Type B pancreatic cell (in vitro differentiated cells): ENCODE measurements at regions not wholly inside any gene's neighbourhood (a gene's known extent, or its start where the extent isn't known, plus 50 kb on each side); places are given as distances from the start of the nearest gene placed in this dataset.

ENCODE experiments used
- DNase-seq: peaks from one replicate; pipeline ENCODE4 v3.0.0; 2021; ENCODE audit warnings: mixed read lengths; ENCODE audit not compliant: unreplicated experiment; ENCODE audit errors: extremely low spot score
- H3K27ac Mint-ChIP-seq: 2 replicates; pipeline ENCODE4 v1.8.0; 2021; ENCODE audit warnings: mild to moderate bottlenecking, mixed read lengths
- H3K27me3 Mint-ChIP-seq: 2 replicates; pipeline ENCODE4 v1.8.0; 2021; ENCODE audit warnings: mixed read lengths
- H3K36me3 Mint-ChIP-seq: 2 replicates; pipeline ENCODE4 v1.8.0; 2021; ENCODE audit warnings: mixed read lengths
- H3K4me1 Mint-ChIP-seq: one replicate; pipeline ENCODE4 v1.8.0; 2021; ENCODE audit warnings: mixed read lengths; ENCODE audit not compliant: unreplicated experiment
- H3K4me3 Mint-ChIP-seq: 2 replicates; pipeline ENCODE4 v1.8.0; 2021; ENCODE audit warnings: mild to moderate bottlenecking, mixed read lengths
- H3K9me3 Mint-ChIP-seq: 2 replicates; pipeline ENCODE4 v1.8.0; 2021; ENCODE audit warnings: mixed read lengths
- CTCF ChIP-seq: fragments of 200-600 bp; sonication (generic); conservative IDR thresholded peaks from 2 replicates; pipeline ENCODE4 v1.5.0; 2021; ENCODE audit warnings: antibody characterized with exemption, mild to moderate bottlenecking

GRCh38 chr16:54454616-54455015 lies 168.0 kb upstream of the IRX3 start:
- no peak overlapping the region for H3K4me3 Mint-ChIP-seq
- H3K36me3 Mint-ChIP-seq, result peaks cover 4% of the 10 kb centered on the region
- H3K27ac Mint-ChIP-seq, result no peak overlapping the region
- H3K27me3 Mint-ChIP-seq, result peaks cover 34% of the 10 kb centered on the region
- peaks cover 7% of the 10 kb centered on the region for H3K9me3 Mint-ChIP-seq
- no peak for DNase-seq
- TF ChIP-seq CTCF, result no peak
- peaks cover 43% of the 10 kb centered on the region for H3K4me1 Mint-ChIP-seq

GRCh38 chr16:54453871-54454270 lies 167.3 kb upstream of the IRX3 start:
- no peak for DNase-seq
- Mint-ChIP-seq H3K9me3 (peaks cover 7% of the 10 kb centered on the region), H3K27me3 (peaks cover 28% of the 10 kb centered on the region), H3K4me1 (peaks cover 39% of the 10 kb centered on the region), H3K4me3 (no peak overlapping the region), H3K27ac (no peak overlapping the region), H3K36me3 (peaks cover 4% of the 10 kb centered on the region)
- no peak for TF ChIP-seq CTCF

DNA sequence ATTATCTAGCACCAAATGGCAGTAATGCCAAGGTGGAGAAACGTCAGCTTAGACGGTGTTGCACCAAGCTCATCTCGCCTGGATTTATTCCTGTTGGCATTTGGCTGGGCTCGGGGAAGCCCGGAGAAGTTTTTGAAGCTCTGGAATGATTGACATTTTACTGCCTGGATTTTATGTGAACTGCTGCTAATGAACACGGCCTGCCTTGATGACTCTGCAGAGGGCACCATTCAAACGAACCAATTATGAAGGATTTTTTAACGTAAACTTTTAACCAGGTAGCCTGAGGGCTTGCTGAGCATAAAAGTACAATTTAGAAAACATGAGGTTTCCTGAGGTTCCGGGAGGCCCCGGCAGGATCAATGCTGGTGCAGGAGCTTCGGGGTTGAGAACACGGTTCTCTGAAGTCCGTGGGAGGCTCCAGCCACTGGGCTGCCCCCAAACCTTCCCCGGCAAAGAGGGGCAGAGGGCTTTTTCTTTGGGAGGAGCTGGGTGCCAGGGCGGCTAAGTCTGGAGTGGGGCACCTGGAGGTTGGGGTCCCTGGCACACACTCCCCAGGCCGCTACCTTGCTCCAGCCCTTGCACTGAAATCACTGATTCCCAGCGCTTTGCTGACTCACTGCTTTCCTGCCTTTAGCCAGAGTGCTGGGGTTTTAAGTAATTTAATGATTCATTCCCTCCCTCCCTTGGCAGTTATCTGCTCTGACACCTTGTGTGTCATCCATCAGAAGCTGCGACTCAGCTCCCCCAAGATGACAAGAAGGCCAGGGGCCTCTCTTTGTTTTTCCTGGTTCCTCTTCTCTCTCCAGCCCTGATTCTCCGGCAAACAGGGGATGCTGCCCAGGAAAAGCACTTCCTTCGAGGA lies 161.2 kb upstream of the IRX3 start:
- Mint-ChIP-seq H3K4me1 (peaks cover 43% of the 10 kb centered on the region), H3K4me3 (peak overlapping the region; percentile 53), H3K27me3 (peaks cover 13% of the 10 kb centered on the region), H3K9me3 (peaks cover 13% of the 10 kb centered on the region), H3K36me3 (peaks cover 8% of the 10 kb centered on the region), H3K27ac (peak overlapping the region; percentile 37)
- DNase-seq, result no peak
- TF ChIP-seq CTCF, result no peak

DNA sequence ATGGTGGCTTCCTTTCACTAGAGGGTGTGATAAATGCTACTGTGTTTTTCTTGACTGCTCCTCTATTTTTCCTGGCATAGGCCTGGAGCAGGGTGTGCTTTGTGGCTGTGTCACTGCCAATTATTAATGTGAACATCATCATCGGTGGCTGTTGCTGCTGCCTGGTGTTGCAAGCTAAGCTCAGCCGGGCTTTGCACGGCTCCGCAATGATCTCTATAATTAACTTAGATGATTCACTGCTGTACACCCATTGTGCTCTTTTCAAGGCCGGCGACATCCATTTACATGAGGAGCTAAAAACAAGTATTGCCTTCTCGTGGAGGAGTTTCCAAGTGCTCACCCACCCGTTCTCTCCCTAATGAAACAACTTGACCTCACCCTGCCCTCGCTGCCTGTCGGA lies 160.1 kb upstream of the IRX3 start:
- DNase-seq, result no peak
- peaks cover 11% of the 10 kb centered on the region for H3K27me3 Mint-ChIP-seq
- H3K4me1 Mint-ChIP-seq, result peaks cover 35% of the 10 kb centered on the region
- no peak for TF ChIP-seq CTCF
- H3K36me3 Mint-ChIP-seq, result peaks cover 6% of the 10 kb centered on the region
- peaks cover 12% of the 10 kb centered on the region for H3K9me3 Mint-ChIP-seq
- peak overlapping the region; percentile 47 for H3K4me3 Mint-ChIP-seq
- H3K27ac Mint-ChIP-seq, result peak overlapping the region; percentile 25

GRCh38 chr16:54444851-54445458 lies 158.4 kb upstream of the IRX3 start:
- Mint-ChIP-seq H3K27ac (no peak overlapping the region), H3K4me1 (peaks cover 26% of the 10 kb centered on the region), H3K36me3 (peaks cover 3% of the 10 kb centered on the region), H3K9me3 (peaks cover 7% of the 10 kb centered on the region), H3K4me3 (no peak overlapping the region), H3K27me3 (peaks cover 3% of the 10 kb centered on the region)
- DNase-seq, result no peak
- no peak for TF ChIP-seq CTCF
